DND-41 (cell line): ENCODE measurements at regions not wholly inside any gene's neighbourhood (a gene's known extent, or its start where the extent isn't known, plus 50 kb on each side); places are given as distances from the start of the nearest gene placed in this dataset.

Source experiments
- ATAC-seq: fragments of 200-7000 bp; cut with Tn5 transposase; 3 replicates; pipeline ENCODE4 v1.9.1; 2021; ENCODE audit warnings: low read depth; ENCODE audit not compliant: insufficient read depth
- DNase-seq: peaks from one replicate; pipeline ENCODE4 v3.0.0-alpha.2; 2020
- H2AFZ ChIP-seq: 2 replicates; pipeline ENCODE4 v1.6.0; 2012; ENCODE audit warnings: low read depth, low read length
- H3K27ac ChIP-seq: 2 replicates; pipeline ENCODE4 v1.5.1; 2012; ENCODE audit warnings: low read length, inconsistent platforms
- H3K27me3 ChIP-seq: fragments of 200-600 bp; sonication (generic); 2 replicates; pipeline ENCODE4 v1.6.0; 2012; ENCODE audit warnings: low read length, mild to moderate bottlenecking, inconsistent platforms; ENCODE audit not compliant: insufficient read depth, poor library complexity
- H3K36me3 ChIP-seq: 2 replicates; pipeline ENCODE4 v1.5.1; 2012; ENCODE audit warnings: low read length, inconsistent platforms; ENCODE audit not compliant: insufficient read depth
- H3K4me1 ChIP-seq: 2 replicates; pipeline ENCODE4 v1.5.1; 2012; ENCODE audit warnings: mild to moderate bottlenecking, low read length; ENCODE audit not compliant: insufficient read depth
- H3K4me2 ChIP-seq: 2 replicates; pipeline ENCODE4 v1.6.0; 2012; ENCODE audit warnings: mild to moderate bottlenecking, moderate library complexity, low read length, inconsistent platforms; ENCODE audit not compliant: insufficient read depth
- H3K4me3 ChIP-seq, 2 experiments: fragments of 200-600 bp in 1 of 2; shearing (Covaris generic) in 1 of 2; 2 replicates each; pipeline ENCODE4 v1.5.1; 2012 to 2016; ENCODE audit warnings: inconsistent platforms in 2 of 2, low read length in 2 of 2, mild to moderate bottlenecking in 2 of 2, low read depth in 1 of 2, moderate library complexity in 1 of 2
- H3K79me2 ChIP-seq: 2 replicates; pipeline ENCODE4 v1.6.0; 2012; ENCODE audit warnings: low read length, inconsistent platforms; ENCODE audit not compliant: insufficient read depth
- H3K9ac ChIP-seq: 2 replicates; pipeline ENCODE4 v1.6.0; 2012; ENCODE audit warnings: low read depth, mild to moderate bottlenecking, inconsistent platforms, low read length, moderate library complexity
- H3K9me3 ChIP-seq: 2 replicates; pipeline ENCODE4 v1.5.1; 2012; ENCODE audit warnings: low read length, moderate library complexity, mild to moderate bottlenecking, inconsistent platforms; ENCODE audit not compliant: insufficient read depth, severe bottlenecking
- H4K20me1 ChIP-seq: 2 replicates; pipeline ENCODE4 v1.6.0; 2012; ENCODE audit warnings: low read length; ENCODE audit not compliant: insufficient read depth
- CTCF ChIP-seq: IDR thresholded peaks from 2 replicates; pipeline ENCODE4 v1.5.1; 2012; ENCODE audit warnings: borderline replicate concordance, low read length, moderate library complexity, mild to moderate bottlenecking; ENCODE audit not compliant: poor library complexity, severe bottlenecking; ENCODE audit errors: extremely low read depth
- EZH2 ChIP-seq: IDR thresholded peaks from 3 replicates; pipeline ENCODE4 v1.6.1; 2012; ENCODE audit warnings: borderline replicate concordance, low read depth, mild to moderate bottlenecking, moderate library complexity, low read length, inconsistent platforms; ENCODE audit not compliant: severe bottlenecking

GRCh38 chr5:174425964-174426290 is 298.5 kb upstream of the MSX2 start:
- H3K27ac ChIP-seq, result no peak overlapping the region
- H3K4me2 ChIP-seq, result no peak overlapping the region

GRCh38 chr5:174426388-174426787 is 298.0 kb upstream of the MSX2 start:
- Histone ChIP-seq H4K20me1 (no peaks in the 10 kb centered on the region), H3K9ac (no peak overlapping the region), H3K27ac (no peak overlapping the region), H3K27me3 (peaks cover 9% of the 10 kb centered on the region), H3K4me3 (no peak overlapping the region), H2AFZ (no peak overlapping the region), H3K79me2 (no peaks in the 10 kb centered on the region), H3K4me1 (no peaks in the 10 kb centered on the region), H3K9me3 (no peaks in the 10 kb centered on the region), H3K36me3 (no peaks in the 10 kb centered on the region), H3K4me2 (no peak overlapping the region)
- no peak for ATAC-seq
- no peak for DNase-seq
- TF ChIP-seq EZH2 (no peak), CTCF (no peak)

More at GRCh38 chr5:174425964-174426290, 298.5 kb upstream of the MSX2 start:
- Histone ChIP-seq H3K9ac (no peak overlapping the region), H3K27me3 (peaks cover 9% of the 10 kb centered on the region), H3K4me3 (no peak overlapping the region), H3K79me2 (no peaks in the 10 kb centered on the region), H3K9me3 (no peaks in the 10 kb centered on the region), H3K36me3 (no peaks in the 10 kb centered on the region), H4K20me1 (no peaks in the 10 kb centered on the region), H3K4me1 (no peaks in the 10 kb centered on the region), H2AFZ (no peak overlapping the region)
- ATAC-seq (no peak), DNase-seq (no peak)
- no peak for TF ChIP-seq CTCF

- no peaks in the 10 kb centered on the region for H3K4me1 ChIP-seq
- H3K36me3 ChIP-seq, result no peaks in the 10 kb centered on the region
- no peak for ATAC-seq
- no peaks in the 10 kb centered on the region for H3K79me2 ChIP-seq
- no peak overlapping the region for H2AFZ ChIP-seq
- no peak for TF ChIP-seq CTCF
- no peak for TF ChIP-seq EZH2
- peaks cover 9% of the 10 kb centered on the region for H3K27me3 ChIP-seq
- H4K20me1 ChIP-seq, result no peaks in the 10 kb centered on the region
- H3K4me2 ChIP-seq, result no peak overlapping the region
- no peak overlapping the region for H3K9ac ChIP-seq
- H3K4me3 ChIP-seq, result no peak overlapping the region
- no peak for DNase-seq
- no peak overlapping the region for H3K27ac ChIP-seq
- H3K9me3 ChIP-seq, result no peaks in the 10 kb centered on the region
Observed at GRCh38 chr5:174426851-174427250, 297.5 kb upstream of the MSX2 start.

GRCh38 chr5:174427304-174427703 is 297.1 kb upstream of the MSX2 start:
- Histone ChIP-seq H3K4me2 (no peak overlapping the region), H3K4me1 (no peaks in the 10 kb centered on the region), H3K79me2 (no peaks in the 10 kb centered on the region), H2AFZ (no peak overlapping the region), H3K27ac (no peak overlapping the region), H3K4me3 (no peak overlapping the region), H3K36me3 (no peaks in the 10 kb centered on the region), H3K27me3 (peaks cover 9% of the 10 kb centered on the region), H3K9ac (no peak overlapping the region), H4K20me1 (no peaks in the 10 kb centered on the region), H3K9me3 (no peaks in the 10 kb centered on the region)
- DNase-seq, result no peak
- TF ChIP-seq EZH2 (no peak), CTCF (no peak)
- no peak for ATAC-seq
